ENCODE measurements at regions not wholly inside any gene's neighbourhood (a gene's known extent, or its start where the extent isn't known, plus 50 kb on each side); places are given as distances from the start of the nearest gene placed in this dataset.

- TF ChIP-seq, protein P1, sequence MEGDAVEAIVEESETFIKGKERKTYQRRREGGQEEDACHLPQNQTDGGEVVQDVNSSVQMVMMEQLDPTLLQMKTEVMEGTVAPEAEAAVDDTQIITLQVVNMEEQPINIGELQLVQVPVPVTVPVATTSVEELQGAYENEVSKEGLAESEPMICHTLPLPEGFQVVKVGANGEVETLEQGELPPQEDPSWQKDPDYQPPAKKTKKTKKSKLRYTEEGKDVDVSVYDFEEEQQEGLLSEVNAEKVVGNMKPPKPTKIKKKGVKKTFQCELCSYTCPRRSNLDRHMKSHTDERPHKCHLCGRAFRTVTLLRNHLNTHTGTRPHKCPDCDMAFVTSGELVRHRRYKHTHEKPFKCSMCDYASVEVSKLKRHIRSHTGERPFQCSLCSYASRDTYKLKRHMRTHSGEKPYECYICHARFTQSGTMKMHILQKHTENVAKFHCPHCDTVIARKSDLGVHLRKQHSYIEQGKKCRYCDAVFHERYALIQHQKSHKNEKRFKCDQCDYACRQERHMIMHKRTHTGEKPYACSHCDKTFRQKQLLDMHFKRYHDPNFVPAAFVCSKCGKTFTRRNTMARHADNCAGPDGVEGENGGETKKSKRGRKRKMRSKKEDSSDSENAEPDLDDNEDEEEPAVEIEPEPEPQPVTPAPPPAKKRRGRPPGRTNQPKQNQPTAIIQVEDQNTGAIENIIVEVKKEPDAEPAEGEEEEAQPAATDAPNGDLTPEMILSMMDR (IDR thresholded peaks at IDR 0.05) = no peak
- TF ChIP-seq POLR2A (IDR thresholded peaks at IDR 0.05) = no peak
- TF ChIP-seq POLR2AphosphoS5 (IDR thresholded peaks at IDR 0.05) = no peak
- no peak for TF ChIP-seq EP300 (IDR thresholded peaks at IDR 0.05)
These were observed 307.4 kb upstream of the SEMA3C start for GRCh38 chr7:81226234-81226633.

All from sigmoid colon (tissue), 4 donors.